Vagina (tissue), 2 donors: ENCODE measurements at regions not wholly inside any gene's neighbourhood (a gene's known extent, or its start where the extent isn't known, plus 50 kb on each side); places are given as distances from the start of the nearest gene placed in this dataset.

Experiments
- DNase-seq, 2 donors: peaks; one replicate each; pipeline ENCODE4 v3.0.0-alpha.2; 2017; ENCODE audit errors: extremely low spot score in 2 of 2
- H3K27ac ChIP-seq: fragments of 200-600 bp; sonication (generic); one replicate; pipeline ENCODE4 v1.5.1; 2019
- H3K27me3 ChIP-seq: fragments of 200-600 bp; sonication (generic); one replicate; pipeline ENCODE4 v1.5.1; 2019
- H3K36me3 ChIP-seq, 2 donors: fragments of 200-600 bp; sonication (generic); one replicate each; pipeline ENCODE4 v1.5.1; 2017 to 2019
- H3K4me1 ChIP-seq: fragments of 200-600 bp; sonication (generic); one replicate; pipeline ENCODE4 v1.5.1; 2019
- H3K4me3 ChIP-seq, 2 donors: fragments of 200-600 bp; sonication (generic); 1 replicate in 1 of 2; 2 replicates in 1 of 2; pipeline ENCODE4 v1.5.1; 2016 to 2019
- H3K9me3 ChIP-seq: fragments of 200-600 bp; sonication (generic); one replicate; pipeline ENCODE4 v1.5.1; 2019
- CTCF ChIP-seq, 3 experiments: fragments of 450-650 bp in 2 of 3; fragments of 200-600 bp in 1 of 3; sonication (generic) in 1 of 3; IDR thresholded peaks; one replicate each; pipeline ENCODE4 v1.5.1; 2017 to 2019; ENCODE audit warnings: antibody characterized with exemption in 3 of 3, mild to moderate bottlenecking in 2 of 3, moderate library complexity in 2 of 3
- POLR2A ChIP-seq, 2 donors: fragments of 450-650 bp; IDR thresholded peaks; one replicate each; pipeline ENCODE4 v1.6.1; 2017; ENCODE audit warnings: antibody characterized with exemption in 2 of 2, mild to moderate bottlenecking in 2 of 2, moderate library complexity in 2 of 2
- POLR2AphosphoS5 ChIP-seq, 2 donors: sonication (generic); formaldehyde crosslinking; IDR thresholded peaks; one replicate each; pipeline ENCODE4 v1.9.0; 2017; ENCODE audit warnings: antibody characterized with exemption in 2 of 2, mild to moderate bottlenecking in 2 of 2, low read depth in 1 of 2; ENCODE audit not compliant: insufficient read depth in 1 of 2
- intact Hi-C: fragments of 100-400 bp; cut with DNase I; formaldehyde crosslinking; loops from one replicate; pipeline ENCODE4 v1.15.1; 2023

GRCh38 chr13:26482451-26483197 lies 74.9 kb upstream of the WASF3 start:
- no peaks in the 10 kb centered on the region for H3K4me1 ChIP-seq
- H3K27me3 ChIP-seq = no peaks in the 10 kb centered on the region
- H3K4me3 ChIP-seq = no peak overlapping the region
- no peak overlapping the region for H3K27ac ChIP-seq
- no peak for DNase-seq
- intact Hi-C loops = loop anchor here (5.0 kb wide), 1 partner anchor 215 kb away; no protein-coding TSS in a partner anchor
- TF ChIP-seq POLR2AphosphoS5 (IDR thresholded peaks at IDR 0.05; ENCODE audit: insufficient read depth in 1 of 2, low read depth in 1 of 2) (no peak), CTCF (IDR thresholded peaks at IDR 0.05) (peak; percentile 51 to 82 (median 67))
- H3K9me3 ChIP-seq = no peaks in the 10 kb centered on the region
- H3K36me3 ChIP-seq = no peaks in the 10 kb centered on the region

- Histone ChIP-seq H3K36me3 (no peaks in the 10 kb centered on the region), H3K4me3 (no peak overlapping the region), H3K27ac (no peak overlapping the region), H3K4me1 (no peaks in the 10 kb centered on the region), H3K27me3 (no peaks in the 10 kb centered on the region), H3K9me3 (no peaks in the 10 kb centered on the region)
- TF ChIP-seq POLR2A (IDR thresholded peaks at IDR 0.05) (no peak), POLR2AphosphoS5 (IDR thresholded peaks at IDR 0.05; ENCODE audit: insufficient read depth in 1 of 2, low read depth in 1 of 2) (no peak), CTCF (IDR thresholded peaks at IDR 0.05) (no peak)
- DNase-seq = no peak
- intact Hi-C loops = loop anchor here (5.0 kb wide), 1 partner anchor 214 kb away; no protein-coding TSS in a partner anchor
These were observed 73.9 kb upstream of the WASF3 start for GRCh38 chr13:26483546-26483945.

GRCh38 chr13:26484196-26484595 lies 73.3 kb upstream of the WASF3 start:
- no peak for DNase-seq
- Histone ChIP-seq H3K27me3 (no peaks in the 10 kb centered on the region), H3K9me3 (no peaks in the 10 kb centered on the region), H3K36me3 (no peaks in the 10 kb centered on the region), H3K4me3 (no peak overlapping the region), H3K27ac (no peak overlapping the region), H3K4me1 (no peaks in the 10 kb centered on the region)
- intact Hi-C loops = loop anchor here (5.0 kb wide), 1 partner anchor 213 kb away; no protein-coding TSS in a partner anchor
- no peak for TF ChIP-seq POLR2AphosphoS5 (IDR thresholded peaks at IDR 0.05; ENCODE audit: insufficient read depth in 1 of 2, low read depth in 1 of 2)
- TF ChIP-seq CTCF (IDR thresholded peaks at IDR 0.05) = no peak
- TF ChIP-seq POLR2A (IDR thresholded peaks at IDR 0.05) = no peak

GRCh38 chr13:26485288-26485687 lies 72.2 kb upstream of the WASF3 start:
- Histone ChIP-seq H3K36me3 (no peaks in the 10 kb centered on the region), H3K4me1 (no peaks in the 10 kb centered on the region), H3K27ac (no peak overlapping the region), H3K27me3 (no peaks in the 10 kb centered on the region), H3K9me3 (no peaks in the 10 kb centered on the region), H3K4me3 (no peak overlapping the region)
- intact Hi-C loops = no loop called here
- DNase-seq = no peak
- no peak for TF ChIP-seq POLR2AphosphoS5 (IDR thresholded peaks at IDR 0.05; ENCODE audit: insufficient read depth in 1 of 2, low read depth in 1 of 2)
- TF ChIP-seq CTCF (IDR thresholded peaks at IDR 0.05) = no peak
- no peak for TF ChIP-seq POLR2A (IDR thresholded peaks at IDR 0.05)

GRCh38 chr13:26485786-26486185 lies 71.7 kb upstream of the WASF3 start:
- DNase-seq = no peak
- Histone ChIP-seq H3K9me3 (no peaks in the 10 kb centered on the region), H3K4me1 (no peaks in the 10 kb centered on the region), H3K4me3 (no peak overlapping the region), H3K27me3 (no peaks in the 10 kb centered on the region), H3K27ac (no peak overlapping the region), H3K36me3 (no peaks in the 10 kb centered on the region)
- intact Hi-C loops = no loop called here
- TF ChIP-seq POLR2AphosphoS5 (IDR thresholded peaks at IDR 0.05; ENCODE audit: insufficient read depth in 1 of 2, low read depth in 1 of 2) (peak in 1 of 2 donors; percentile 49), CTCF (IDR thresholded peaks at IDR 0.05) (no peak)
